ENCODE measurements at regions not wholly inside any gene's neighbourhood (a gene's known extent, or its start where the extent isn't known, plus 50 kb on each side); places are given as distances from the start of the nearest gene placed in this dataset.
A peak's percentile ranks its signal among the peaks of the same experiment; 100 is the strongest.

DNA sequence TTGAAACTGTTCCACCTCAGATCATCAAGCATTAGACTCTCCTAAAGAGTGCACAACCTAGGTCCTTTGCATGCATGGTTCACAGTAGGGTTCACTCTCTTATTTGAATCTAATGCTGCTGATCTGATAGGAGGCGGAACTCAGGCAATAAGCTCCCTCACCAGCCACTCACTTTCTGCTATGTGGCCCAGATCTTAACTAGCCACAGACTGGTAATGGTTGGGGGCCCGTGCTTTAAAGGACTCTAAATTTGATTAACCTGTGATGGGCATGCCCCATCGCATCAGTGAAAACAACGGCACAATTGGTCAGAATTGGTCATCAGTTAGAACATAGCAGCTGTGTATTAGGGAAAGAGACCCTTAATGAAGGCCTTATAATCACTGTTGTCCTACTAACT is 753.7 kb upstream of the SORCS1 start:
- Histone ChIP-seq H3K4me1 (ENCODE audit: low read depth) (peaks cover 4% of the 10 kb centered on the region), H3K4me3 (no peak overlapping the region), H3K36me3 (ENCODE audit: low read depth) (no peaks in the 10 kb centered on the region), H3K9me3 (no peaks in the 10 kb centered on the region)
- no peak for DNase-seq
- TF ChIP-seq, protein P1, sequence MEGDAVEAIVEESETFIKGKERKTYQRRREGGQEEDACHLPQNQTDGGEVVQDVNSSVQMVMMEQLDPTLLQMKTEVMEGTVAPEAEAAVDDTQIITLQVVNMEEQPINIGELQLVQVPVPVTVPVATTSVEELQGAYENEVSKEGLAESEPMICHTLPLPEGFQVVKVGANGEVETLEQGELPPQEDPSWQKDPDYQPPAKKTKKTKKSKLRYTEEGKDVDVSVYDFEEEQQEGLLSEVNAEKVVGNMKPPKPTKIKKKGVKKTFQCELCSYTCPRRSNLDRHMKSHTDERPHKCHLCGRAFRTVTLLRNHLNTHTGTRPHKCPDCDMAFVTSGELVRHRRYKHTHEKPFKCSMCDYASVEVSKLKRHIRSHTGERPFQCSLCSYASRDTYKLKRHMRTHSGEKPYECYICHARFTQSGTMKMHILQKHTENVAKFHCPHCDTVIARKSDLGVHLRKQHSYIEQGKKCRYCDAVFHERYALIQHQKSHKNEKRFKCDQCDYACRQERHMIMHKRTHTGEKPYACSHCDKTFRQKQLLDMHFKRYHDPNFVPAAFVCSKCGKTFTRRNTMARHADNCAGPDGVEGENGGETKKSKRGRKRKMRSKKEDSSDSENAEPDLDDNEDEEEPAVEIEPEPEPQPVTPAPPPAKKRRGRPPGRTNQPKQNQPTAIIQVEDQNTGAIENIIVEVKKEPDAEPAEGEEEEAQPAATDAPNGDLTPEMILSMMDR (IDR thresholded peaks at IDR 0.05): no peak
- ATAC-seq: no peak
- intact Hi-C loops (cut with DNase I, micrococcal nuclease): no loop called here

DNA sequence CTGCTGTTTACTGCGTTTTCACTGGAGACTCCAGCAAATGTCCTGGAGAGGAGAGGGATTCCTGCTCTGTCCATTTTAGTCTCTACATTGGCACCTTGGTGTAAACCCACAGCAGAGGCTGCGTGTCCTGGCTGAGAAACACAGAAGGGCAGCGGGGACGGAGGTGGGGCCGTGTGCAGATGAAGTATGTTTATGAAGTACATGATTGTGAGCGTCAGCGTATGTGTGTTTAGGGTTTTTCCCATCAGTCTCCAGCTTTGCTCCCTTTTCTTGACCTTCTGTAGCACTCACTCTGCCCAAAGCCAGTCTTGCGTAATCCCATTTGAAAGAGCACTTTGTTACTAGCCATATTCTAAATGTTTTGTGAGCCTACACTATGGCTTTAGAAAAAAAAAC is 750.7 kb upstream of the SORCS1 start:
- Histone ChIP-seq H3K4me1 (ENCODE audit: low read depth) (peaks cover 4% of the 10 kb centered on the region), H3K4me3 (no peak overlapping the region), H3K36me3 (ENCODE audit: low read depth) (no peaks in the 10 kb centered on the region), H3K9me3 (no peaks in the 10 kb centered on the region)
- TF ChIP-seq, protein P1 (IDR thresholded peaks at IDR 0.05): no peak
- ATAC-seq (peak; percentile 48), DNase-seq (no peak)
- intact Hi-C loops (cut with DNase I, micrococcal nuclease): no loop called here

DNA sequence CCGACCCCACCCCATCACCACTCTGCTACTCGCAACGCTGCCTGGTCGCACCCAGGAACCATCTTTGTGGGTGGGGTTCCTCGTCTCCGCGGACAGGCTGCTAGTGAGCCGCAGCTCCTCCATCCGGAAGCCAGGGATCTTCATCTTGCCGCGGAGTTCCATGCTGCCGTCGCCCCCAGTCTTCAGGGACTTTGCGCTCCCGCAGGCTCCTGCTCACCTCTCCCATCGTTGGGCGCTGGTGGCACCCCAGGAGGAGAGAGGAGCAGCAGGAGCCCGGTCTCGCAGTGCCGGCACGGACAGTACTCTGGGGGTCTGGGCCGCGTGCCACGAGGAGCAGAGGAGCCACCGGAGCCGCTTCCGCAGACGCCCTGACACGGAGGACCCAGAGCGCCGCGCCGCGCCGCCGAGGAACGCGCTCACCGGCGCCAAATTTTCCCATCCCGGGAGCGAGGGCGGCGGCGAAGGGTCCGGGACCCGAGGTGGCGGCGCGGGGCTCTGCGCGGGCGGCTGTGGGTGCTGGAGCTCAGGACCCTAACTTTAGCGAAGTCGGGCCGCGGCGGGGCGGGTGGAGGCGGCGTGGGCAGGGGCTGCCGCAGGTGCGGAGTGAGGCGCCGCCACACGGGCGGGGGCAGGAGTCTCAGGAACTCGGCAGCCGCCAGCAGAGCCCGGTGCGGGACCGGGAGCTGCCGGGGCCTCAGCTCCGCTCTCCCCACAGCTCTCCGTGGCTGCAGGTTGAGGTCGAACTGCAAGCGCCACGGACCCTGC is 750.1 kb upstream of the SORCS1 start:
- intact Hi-C loops (cut with DNase I, micrococcal nuclease): no loop called here
- peak; percentile 68 for ATAC-seq

DNA sequence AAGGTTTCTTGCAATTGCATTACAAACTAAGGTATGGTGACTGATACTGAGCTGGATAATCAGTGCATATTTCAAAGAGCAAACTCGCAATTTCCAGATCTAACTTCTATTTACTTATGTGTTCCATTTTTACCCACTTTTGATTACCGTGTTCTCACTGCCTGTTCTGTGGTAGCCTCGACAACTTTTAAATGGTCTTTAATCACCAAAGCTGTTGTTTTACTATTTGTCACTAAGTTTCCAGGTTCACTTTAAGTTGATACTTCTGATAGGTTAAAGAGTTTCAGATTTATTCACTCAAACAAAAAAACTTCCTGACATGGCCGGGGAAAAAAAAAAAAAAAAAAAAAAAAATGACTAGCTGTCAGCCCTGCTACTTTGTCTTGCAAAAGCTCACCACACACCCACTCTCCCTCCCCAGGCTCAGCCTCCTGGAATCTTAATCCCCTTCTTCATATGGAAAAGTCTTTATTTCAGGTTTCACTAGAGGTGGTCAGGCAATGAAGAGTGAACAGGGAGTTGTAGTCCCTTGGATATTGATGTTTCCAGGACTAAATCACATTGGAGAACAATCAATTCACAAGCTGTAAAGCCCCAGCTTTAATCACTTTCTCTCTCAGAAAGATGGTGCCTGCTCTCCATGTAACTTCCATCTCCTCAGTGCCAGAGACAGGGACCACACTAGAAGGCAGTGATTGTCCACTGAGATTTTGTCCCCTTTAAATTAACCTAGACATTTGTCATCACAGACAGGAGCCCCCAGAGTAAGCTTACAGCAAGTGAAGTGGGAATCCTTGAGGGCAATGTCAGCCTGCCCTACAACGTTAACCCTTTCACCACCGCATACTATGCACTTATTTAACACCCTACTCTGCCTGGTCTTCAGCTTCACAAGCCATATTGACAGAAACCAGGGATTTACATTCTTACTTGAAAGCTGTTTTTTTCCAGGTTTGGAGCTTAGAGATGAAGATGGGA is 749.1 kb upstream of the SORCS1 start:
- Histone ChIP-seq H3K4me3 (no peak overlapping the region), H3K9me3 (no peaks in the 10 kb centered on the region), H3K36me3 (ENCODE audit: low read depth) (no peaks in the 10 kb centered on the region), H3K4me1 (ENCODE audit: low read depth) (peaks cover 4% of the 10 kb centered on the region)
- TF ChIP-seq, protein P1 (IDR thresholded peaks at IDR 0.05): no peak
- intact Hi-C loops (cut with DNase I, micrococcal nuclease): no loop called here
- DNase-seq: no peak
- ATAC-seq: no peak

More for the DNA sequence above, 750.1 kb upstream of the SORCS1 start:
- TF ChIP-seq, protein P1 (IDR thresholded peaks at IDR 0.05): no peak
- peaks cover 4% of the 10 kb centered on the region for H3K4me1 ChIP-seq (ENCODE audit: low read depth)
- H3K4me3 ChIP-seq: no peak overlapping the region
- DNase-seq: peak; percentile 1 to 44 (median 16)
- no peaks in the 10 kb centered on the region for H3K36me3 ChIP-seq (ENCODE audit: low read depth)
- no peaks in the 10 kb centered on the region for H3K9me3 ChIP-seq

DNA sequence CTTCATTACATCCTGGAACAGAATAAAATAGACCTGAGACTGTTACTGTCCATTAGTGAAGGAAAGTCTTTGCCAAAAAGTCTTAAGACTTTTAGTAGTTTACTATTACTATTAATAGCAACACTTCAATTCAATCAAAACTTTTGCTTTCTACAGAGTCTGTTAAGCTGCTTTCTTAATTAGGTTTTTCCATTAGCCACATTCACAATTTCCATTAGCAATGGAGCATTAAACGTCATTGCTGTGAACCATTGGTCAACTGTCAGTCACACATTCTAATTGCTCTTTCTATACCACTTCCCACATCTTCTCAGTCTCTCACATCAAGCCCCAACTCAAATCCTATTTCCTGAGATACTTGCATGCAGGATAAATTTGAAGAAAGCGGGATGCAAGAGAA is 736.6 kb upstream of the SORCS1 start:
- ATAC-seq: no peak
- TF ChIP-seq, protein P1 (IDR thresholded peaks at IDR 0.05): no peak
- Histone ChIP-seq H3K9me3 (no peaks in the 10 kb centered on the region), H3K4me1 (ENCODE audit: low read depth) (no peaks in the 10 kb centered on the region), H3K4me3 (no peak overlapping the region), H3K36me3 (ENCODE audit: low read depth) (no peaks in the 10 kb centered on the region)
- intact Hi-C loops (cut with DNase I, micrococcal nuclease): no loop called here
- DNase-seq: no peak

All from mucosa of descending colon (tissue), 3 donors.